ENCODE measurements at regions not wholly inside any gene's neighbourhood (a gene's known extent, or its start where the extent isn't known, plus 50 kb on each side); places are given as distances from the start of the nearest gene placed in this dataset.

GRCh38 chr9:111152614-111153406 lies 114.5 kb upstream of the LPAR1 start:
- ATAC-seq, result no peak
- intact Hi-C loops (cut with micrococcal nuclease), result no loop called here
- DNase-seq, result no peak

GRCh38 chr9:111151537-111151936 lies 113.3 kb upstream of the LPAR1 start:
- ATAC-seq (no peak), DNase-seq (no peak)
- intact Hi-C loops (cut with micrococcal nuclease), result no loop called here

- intact Hi-C loops (cut with micrococcal nuclease), result no loop called here
- no peak for ATAC-seq
These were observed 111.9 kb upstream of the LPAR1 start for GRCh38 chr9:111150181-111150580.

DNA sequence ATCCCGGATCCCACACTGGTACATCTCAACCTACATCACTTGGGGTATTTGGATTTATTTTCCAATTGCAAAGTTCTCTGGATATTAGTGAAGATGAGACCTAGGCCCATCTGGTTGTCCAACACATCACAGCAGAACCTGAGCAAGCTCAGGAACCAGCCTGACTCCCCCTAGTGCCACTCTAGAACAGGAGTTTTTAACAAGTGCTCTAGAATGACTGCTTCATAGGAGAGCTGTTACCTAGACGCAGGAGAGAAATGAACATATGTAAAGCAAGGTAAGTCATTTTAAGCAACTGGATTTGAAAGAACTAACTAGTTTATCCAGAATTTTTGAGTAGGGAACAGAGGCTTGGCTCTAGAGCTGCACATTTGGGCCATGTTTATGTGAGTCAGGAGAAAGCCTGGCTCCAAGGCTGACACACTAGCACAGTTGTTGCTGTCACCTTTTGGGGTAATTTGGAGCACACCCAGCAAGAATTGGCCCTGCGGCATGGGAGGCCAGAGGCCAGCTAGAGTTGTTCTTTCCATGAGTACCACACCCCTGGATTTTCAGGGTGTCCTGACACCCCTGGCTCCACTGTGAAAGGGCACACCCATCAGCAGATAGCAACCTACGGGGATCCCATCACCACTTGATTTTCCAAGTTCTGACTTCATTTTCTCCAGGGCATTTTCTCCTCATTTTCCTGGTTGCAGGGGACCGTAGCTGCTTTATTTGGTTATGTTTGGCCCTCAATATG lies 110.9 kb upstream of the LPAR1 start:
- ATAC-seq, result peak; percentile 79
- DNase-seq, result peak; percentile 32
- intact Hi-C loops (cut with micrococcal nuclease), result no loop called here

More at GRCh38 chr9:111150181-111150580, 111.9 kb upstream of the LPAR1 start:
- no peak for DNase-seq

GRCh38 chr9:111148052-111149017 lies 110.1 kb upstream of the LPAR1 start:
- DNase-seq (no peak), ATAC-seq (peak; percentile 15)
- intact Hi-C loops (cut with micrococcal nuclease), result no loop called here

DNA sequence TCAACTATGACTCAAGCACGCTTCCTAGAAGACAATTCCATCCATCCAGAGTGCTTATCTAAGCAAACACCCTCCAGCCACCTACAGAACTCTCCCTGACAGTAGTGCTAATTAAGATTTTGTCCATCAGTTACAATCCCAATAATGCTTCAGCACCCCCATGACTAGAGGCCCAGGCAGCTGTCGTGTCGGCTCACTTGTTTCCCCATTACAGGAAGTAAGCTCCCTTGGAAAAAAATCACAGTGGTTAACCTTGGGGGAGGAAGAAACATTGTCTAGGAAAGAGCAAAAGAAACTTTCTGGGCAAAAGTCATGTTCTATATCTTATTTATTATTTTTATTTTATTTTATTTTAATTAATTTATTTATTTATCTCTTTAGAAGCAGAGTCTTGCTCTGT lies 108.8 kb upstream of the LPAR1 start:
- DNase-seq (no peak), ATAC-seq (no peak)
- intact Hi-C loops (cut with micrococcal nuclease), result no loop called here

DNA sequence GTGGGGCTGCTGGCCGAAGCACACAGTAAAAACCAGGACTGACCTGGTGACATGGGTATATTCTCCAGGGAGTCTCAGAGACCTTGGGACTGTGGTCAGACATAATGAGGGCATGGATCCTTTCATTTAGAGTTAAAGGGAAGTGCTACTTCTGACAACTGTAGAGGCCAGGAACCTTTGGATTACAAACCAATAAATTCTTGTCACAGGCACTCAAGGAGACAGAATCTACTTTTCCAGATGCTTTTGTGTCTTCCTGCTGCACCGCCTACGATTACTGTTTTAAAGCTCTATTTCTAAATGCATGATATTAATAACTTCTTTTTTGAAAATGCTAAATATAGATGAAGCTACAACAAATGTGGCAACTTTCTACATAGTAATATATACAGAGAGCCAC lies 106.5 kb upstream of the LPAR1 start:
- intact Hi-C loops (cut with micrococcal nuclease), result no loop called here
- DNase-seq (no peak), ATAC-seq (no peak)

- DNase-seq (no peak), ATAC-seq (no peak)
- intact Hi-C loops (cut with micrococcal nuclease), result no loop called here
These were observed 97.9 kb upstream of the LPAR1 start for GRCh38 chr9:111136180-111136579.

GRCh38 chr9:111131211-111131610 lies 92.9 kb upstream of the LPAR1 start:
- no peak for DNase-seq
- ATAC-seq, result no peak
- intact Hi-C loops (cut with micrococcal nuclease), result no loop called here

- ATAC-seq, result no peak
- intact Hi-C loops (cut with micrococcal nuclease), result no loop called here
- no peak for DNase-seq
These were observed 82.3 kb upstream of the LPAR1 start for GRCh38 chr9:111120526-111120925.

- ATAC-seq (no peak), DNase-seq (no peak)
- intact Hi-C loops (cut with micrococcal nuclease), result no loop called here
These were observed 80.1 kb upstream of the LPAR1 start for GRCh38 chr9:111118256-111118948.

GRCh38 chr9:111114486-111114885 lies 76.2 kb upstream of the LPAR1 start:
- intact Hi-C loops (cut with micrococcal nuclease), result no loop called here
- DNase-seq (no peak), ATAC-seq (no peak)

- ATAC-seq (no peak), DNase-seq (no peak)
- intact Hi-C loops (cut with micrococcal nuclease), result no loop called here
These were observed 75.4 kb upstream of the LPAR1 start for GRCh38 chr9:111113712-111114111.

DNA sequence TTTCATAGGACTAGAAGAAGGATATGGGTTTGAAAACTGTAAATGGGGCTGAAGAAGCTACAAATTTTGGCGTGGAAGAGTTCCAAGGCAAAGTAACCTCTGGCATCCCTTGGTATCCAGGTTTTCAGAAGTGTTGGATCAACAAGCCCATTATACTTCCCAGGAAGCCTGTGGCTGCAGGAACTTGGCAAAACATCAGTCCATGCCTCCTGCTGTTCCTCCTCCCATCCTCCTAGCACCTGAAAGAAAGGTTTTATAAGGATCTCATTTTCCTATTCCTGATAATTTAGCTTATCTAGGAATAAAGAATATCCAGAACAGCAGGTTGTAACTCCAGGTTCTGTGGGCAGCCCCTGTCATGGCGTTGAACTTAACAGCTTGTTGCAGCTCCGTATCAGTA lies 72.5 kb upstream of the LPAR1 start:
- intact Hi-C loops (cut with micrococcal nuclease), result no loop called here
- ATAC-seq (no peak), DNase-seq (no peak)

DNA sequence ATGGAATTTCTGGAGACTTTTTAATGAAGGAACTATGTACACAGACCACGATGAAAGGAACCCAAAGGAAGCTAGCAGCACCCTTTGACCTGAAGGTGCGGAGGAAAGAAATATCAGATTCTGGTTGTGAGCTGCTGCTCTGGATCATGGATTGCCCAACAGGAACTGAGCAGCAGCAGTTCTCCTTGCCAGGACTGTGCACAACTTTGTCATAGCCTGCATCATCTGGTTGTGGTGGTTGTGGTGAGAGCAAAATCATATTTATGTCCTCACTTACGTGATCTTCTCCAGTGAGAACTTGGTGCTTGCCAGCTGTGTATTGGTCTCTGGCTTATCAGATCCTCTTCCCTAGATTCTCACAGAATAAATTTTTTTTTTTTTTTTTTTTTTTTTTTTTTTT lies 70.7 kb upstream of the LPAR1 start:
- no peak for DNase-seq
- ATAC-seq, result no peak
- intact Hi-C loops (cut with micrococcal nuclease), result no loop called here

DNA sequence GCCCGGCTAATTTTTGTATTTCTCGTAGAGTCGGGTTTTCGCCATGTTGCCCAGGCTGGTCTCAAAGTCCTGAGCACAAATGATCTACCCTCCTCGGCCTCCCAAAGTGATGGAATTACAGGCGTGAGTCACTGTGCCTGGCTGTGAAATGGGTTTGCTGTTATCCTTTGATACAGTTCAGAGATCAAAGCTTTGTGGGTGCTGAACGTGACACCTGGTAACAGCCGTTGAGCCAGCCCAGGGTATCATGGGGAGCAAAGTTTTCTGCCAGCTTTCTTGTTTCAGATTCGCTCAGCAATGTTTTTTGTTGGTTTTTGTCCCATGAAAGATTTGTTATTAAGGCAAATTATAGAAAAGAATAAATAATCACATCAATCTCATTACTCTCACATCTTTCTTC lies 68.9 kb upstream of the LPAR1 start:
- intact Hi-C loops (cut with micrococcal nuclease), result no loop called here
- ATAC-seq, result no peak
- no peak for DNase-seq

DNA sequence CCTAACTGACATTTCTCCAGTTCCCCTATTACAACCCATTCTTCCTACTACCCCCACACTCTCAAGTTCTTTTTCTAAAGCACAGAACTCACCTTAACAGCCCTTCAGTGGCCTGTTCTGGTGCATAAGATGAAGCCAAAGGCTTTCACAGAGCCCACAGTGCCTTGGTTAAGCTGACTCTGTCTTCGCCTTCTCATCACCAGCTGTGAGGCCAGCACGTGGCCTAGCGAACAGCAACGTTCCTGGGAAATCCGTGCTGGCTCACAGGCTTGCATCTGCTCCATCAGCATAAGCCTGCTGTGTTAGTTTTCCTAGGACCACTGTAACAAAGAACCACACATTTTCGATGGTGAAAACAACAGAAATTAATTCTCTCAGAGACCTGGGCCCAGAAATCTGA lies 67.9 kb upstream of the LPAR1 start:
- ATAC-seq, result no peak
- DNase-seq, result no peak
- intact Hi-C loops (cut with micrococcal nuclease), result no loop called here

GRCh38 chr9:111102793-111103464 lies 64.7 kb upstream of the LPAR1 start:
- no peak for DNase-seq
- ATAC-seq, result peak; percentile 88
- intact Hi-C loops (cut with micrococcal nuclease), result no loop called here

All from left ventricle myocardium superior (tissue), 1 donor.